Ovary (tissue), 7 donors: ENCODE measurements at regions not wholly inside any gene's neighbourhood (a gene's known extent, or its start where the extent isn't known, plus 50 kb on each side); places are given as distances from the start of the nearest gene placed in this dataset.
"Not testable (repeated sequence)": the region's sequence is repeated elsewhere in the genome, so short reads cannot be mapped to it uniquely, and the experiment has no call there.

Source experiments
- DNase-seq, 5 donors: peaks; one replicate each; pipeline ENCODE4 v3.0.0-alpha.2; 2019 to 2020
- H3K27ac ChIP-seq, 2 donors: fragments of 200-600 bp; one replicate each; pipeline versions ENCODE4 v1.5.1 to v1.8.0; 2019 to 2022
- H3K27me3 ChIP-seq: fragments of 200-600 bp; one replicate; pipeline ENCODE4 v1.8.0; 2022
- H3K36me3 ChIP-seq: fragments of 200-600 bp; sonication (generic); one replicate; pipeline ENCODE4 v1.5.1; 2019
- H3K4me1 ChIP-seq: one replicate; pipeline ENCODE4 v1.8.1; 2013; ENCODE audit warnings: mild to moderate bottlenecking, moderate library complexity; ENCODE audit not compliant: insufficient read depth
- H3K4me3 ChIP-seq: fragments of 200-600 bp; sonication (generic); one replicate; pipeline ENCODE4 v1.5.1; 2017
- H3K9me3 ChIP-seq, 2 donors: fragments of 200-600 bp in 1 of 2; sonication (generic) in 1 of 2; one replicate each; pipeline versions ENCODE4 v1.5.1 to v1.8.1; 2013 to 2019; ENCODE audit warnings: mild to moderate bottlenecking in 1 of 2, moderate library complexity in 1 of 2
- CTCF ChIP-seq, 3 donors: fragments of 450-650 bp in 2 of 3; fragments of 200-600 bp in 1 of 3; IDR thresholded peaks; one replicate each; pipeline versions ENCODE4 v1.5.1 to v1.8.0; 2016 to 2022; ENCODE audit warnings: antibody characterized with exemption in 3 of 3, mild to moderate bottlenecking in 1 of 3
- EP300 ChIP-seq: sonication (generic); formaldehyde crosslinking; IDR thresholded peaks from one replicate; pipeline ENCODE4 v1.6.1; 2017; ENCODE audit warnings: antibody characterized with exemption
- POLR2A ChIP-seq: fragments of 450-650 bp; IDR thresholded peaks from one replicate; pipeline ENCODE4 v1.6.1; 2017; ENCODE audit warnings: antibody characterized with exemption, mild to moderate bottlenecking, moderate library complexity
- WGBS, 3 donors: extraction: QIAGEN DNeasy Blood & Tissue Kit in 1 of 3; methylation state at CpG; one replicate each; pipeline versions ENCODE4 v1.1.5 to v1.1.7; 2013 to 2017; 5-methylcytosine and 5-hydroxymethylcytosine counted together
- intact Hi-C, 4 donors: fragments of 100-400 bp; cut with DNase I; formaldehyde crosslinking; loops; one replicate each; pipeline versions ENCODE4 v1.11.0 to v1.15.1; 2022 to 2023
- donor health status: DM: no; HTN: no; CAD: no; lungs with moderate emphysema.
- donor health status: DM: no; HTN: no; CAD: no.
- donor health status: Bipolar disorder and iron deficiency.
- donor health status: DM: no; HTN: no; CAD: no.
- donor health status: DM: yes; HTN: yes; CAD: no.

DNA sequence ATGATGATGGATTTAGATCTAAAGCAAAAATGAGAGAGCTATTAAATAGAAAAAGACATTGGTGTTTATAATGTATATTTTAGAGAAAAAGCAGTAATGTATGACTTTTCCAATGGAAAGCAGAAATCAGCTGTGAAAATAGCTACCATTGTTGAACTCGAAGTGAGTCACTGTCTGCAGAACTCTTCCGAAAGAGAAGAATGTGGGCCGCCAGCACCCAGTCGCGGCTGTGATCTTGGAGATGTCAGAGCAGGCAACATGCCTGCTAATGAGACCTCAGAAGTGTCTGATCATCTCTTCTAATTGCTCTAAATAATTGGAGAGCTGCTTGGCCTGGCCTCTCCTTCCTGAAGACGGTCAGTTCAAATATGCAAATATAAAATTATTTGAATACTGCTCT lies 333.6 kb upstream of the RUNX1 start:
- Histone ChIP-seq H3K36me3 (no peaks in the 10 kb centered on the region), H3K27ac (no peak overlapping the region), H3K9me3 (no peaks in the 10 kb centered on the region), H3K4me3 (no peak overlapping the region), H3K27me3 (no peaks in the 10 kb centered on the region), H3K4me1 (no peaks in the 10 kb centered on the region)
- DNase-seq, result no peak
- intact Hi-C loops, result no loop called here
- TF ChIP-seq POLR2A (no peak), EP300 (no peak), CTCF (IDR thresholded peaks at IDR 0.05) (no peak)
- WGBS, 3 donors, result 88 to 90% (median 89%) methylated on average over 6 of the region's 6 CpGs

DNA sequence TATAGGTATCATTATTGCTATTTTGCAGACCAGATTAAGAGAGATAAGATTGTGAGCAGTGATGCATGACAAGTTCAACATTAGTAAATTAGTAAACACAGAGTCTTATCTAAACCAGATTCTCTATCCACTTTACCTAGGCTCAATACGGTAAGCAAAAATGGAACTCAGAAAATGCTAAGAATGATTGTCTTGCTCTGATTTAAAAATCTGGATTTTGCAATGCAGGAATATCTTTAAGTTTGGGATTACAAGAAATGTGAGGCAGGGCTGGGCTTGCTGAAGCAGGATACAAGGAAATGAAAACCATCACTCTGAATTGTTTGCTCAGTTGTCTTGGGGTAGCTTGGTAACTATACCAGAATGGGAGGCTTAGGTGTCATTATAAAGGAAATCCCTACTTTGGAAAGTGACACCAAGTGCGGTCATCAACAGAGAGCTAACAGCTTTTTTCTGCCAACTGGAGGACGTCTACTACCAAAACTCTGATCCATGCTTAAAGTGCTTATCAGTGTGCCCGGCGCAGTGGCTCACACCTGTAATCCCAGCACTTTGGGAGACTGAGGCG lies 332.7 kb upstream of the RUNX1 start:
- intact Hi-C loops, result no loop called here
- Histone ChIP-seq H3K27me3 (no peaks in the 10 kb centered on the region), H3K27ac (no peak overlapping the region), H3K4me1 (no peaks in the 10 kb centered on the region), H3K4me3 (no peak overlapping the region), H3K9me3 (no peaks in the 10 kb centered on the region), H3K36me3 (no peaks in the 10 kb centered on the region)
- no peak for TF ChIP-seq POLR2A
- no peak for TF ChIP-seq CTCF (IDR thresholded peaks at IDR 0.05)
- no peak for TF ChIP-seq EP300
- WGBS, 3 donors, result 87 to 95% (median 88%) methylated on average over 6 of the region's 6 CpGs
- no peak for DNase-seq

- H3K9me3 ChIP-seq, H3K4me1 ChIP-seq, H3K27me3 ChIP-seq, H3K36me3 ChIP-seq, DNase-seq, intact Hi-C loops, H3K4me3 ChIP-seq, H3K27ac ChIP-seq: not testable (repeated sequence)
- WGBS, 3 donors, result 94 to 96% (median 95%) methylated on average over 3 of the region's 3 CpGs
Measured at GRCh38 chr21:35380304-35380703, 331.2 kb upstream of the RUNX1 start.

DNA sequence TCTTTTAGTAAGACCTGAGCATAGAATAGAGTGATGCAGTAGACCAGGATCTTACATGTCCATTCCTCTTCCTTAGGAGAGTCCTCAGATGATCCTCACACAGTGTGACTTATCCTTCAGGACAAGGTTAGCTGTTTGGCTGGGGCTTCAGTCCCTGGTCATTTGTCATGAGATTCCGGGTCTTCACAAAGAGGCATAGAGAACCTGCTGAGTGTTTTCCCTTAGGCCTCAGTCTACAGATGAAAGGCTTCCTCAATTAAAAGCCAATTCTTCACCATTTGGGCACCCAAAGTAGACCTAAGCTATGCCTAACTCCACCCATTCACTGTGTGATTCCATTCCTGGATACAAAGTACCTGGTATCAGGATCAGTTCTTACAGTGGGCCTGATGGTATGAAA lies 329.8 kb upstream of the RUNX1 start:
- no peak overlapping the region for H3K27ac ChIP-seq
- intact Hi-C loops, result no loop called here
- no peaks in the 10 kb centered on the region for H3K36me3 ChIP-seq
- no peak for DNase-seq
- no peak for TF ChIP-seq POLR2A
- H3K27me3 ChIP-seq, result no peaks in the 10 kb centered on the region
- no peaks in the 10 kb centered on the region for H3K4me1 ChIP-seq
- H3K9me3 ChIP-seq, result no peaks in the 10 kb centered on the region
- WGBS, 3 donors, result 95 to 100% (median 98%) methylated on average over 1 of the region's 1 CpG
- H3K4me3 ChIP-seq, result no peak overlapping the region

GRCh38 chr21:35377505-35378090 lies 328.5 kb upstream of the RUNX1 start:
- Histone ChIP-seq H3K27ac (no peak overlapping the region), H3K36me3 (no peaks in the 10 kb centered on the region), H3K27me3 (no peaks in the 10 kb centered on the region), H3K4me1 (no peaks in the 10 kb centered on the region), H3K4me3 (no peak overlapping the region), H3K9me3 (no peaks in the 10 kb centered on the region)
- intact Hi-C loops, result no loop called here
- WGBS, 3 donors, result 75 to 79% (median 77%) methylated on average over 7 of the region's 7 CpGs
- no peak for TF ChIP-seq POLR2A
- no peak for TF ChIP-seq CTCF (IDR thresholded peaks at IDR 0.05)
- no peak for TF ChIP-seq EP300
- no peak for DNase-seq
